ENCODE measurements at regions not wholly inside any gene's neighbourhood (a gene's known extent, or its start where the extent isn't known, plus 50 kb on each side); places are given as distances from the start of the nearest gene placed in this dataset.
"Not testable (repeated sequence)": the region's sequence is repeated elsewhere in the genome, so short reads cannot be mapped to it uniquely, and the experiment has no call there.

- no peak for ATAC-seq
- CTCF ChIA-PET, result interaction anchor here (1.1 kb wide), 1 partner anchor 117 kb away, joined by 3 read pairs; no protein-coding TSS in a partner anchor
- POLR2A ChIA-PET, result interaction anchor here (1.1 kb wide), 1 partner anchor 180 kb away, joined by 3 read pairs; no protein-coding TSS in a partner anchor
- DNase-seq, result no peak
- no peak overlapping the region for H3K4me3 Mint-ChIP-seq
- no peak overlapping the region for H3K27ac Mint-ChIP-seq
- no peaks in the 10 kb centered on the region for H3K9me3 Mint-ChIP-seq
- no peak for TF ChIP-seq CTCF (IDR thresholded peaks at IDR 0.05)
- intact Hi-C loops (cut with micrococcal nuclease), result no loop called here
- peaks cover 1% of the 10 kb centered on the region for H3K27me3 Mint-ChIP-seq
- H3K4me1 Mint-ChIP-seq (ENCODE audit: low read depth), result no peaks in the 10 kb centered on the region
- no peaks in the 10 kb centered on the region for H3K36me3 Mint-ChIP-seq (ENCODE audit: low read depth)
Measured at GRCh38 chr20:48503166-48503815, 324.5 kb downstream of the PREX1 start.

GRCh38 chr20:48502758-48503157 lies 325.0 kb downstream of the PREX1 start:
- no peak overlapping the region for H3K4me3 Mint-ChIP-seq
- H3K9me3 Mint-ChIP-seq, result no peaks in the 10 kb centered on the region
- ATAC-seq, result no peak
- H3K27ac Mint-ChIP-seq, result no peak overlapping the region
- H3K4me1 Mint-ChIP-seq (ENCODE audit: low read depth), result no peaks in the 10 kb centered on the region
- POLR2A ChIA-PET, result interaction anchor here (1.1 kb wide), 1 partner anchor 181 kb away, joined by 3 read pairs; no protein-coding TSS in a partner anchor
- intact Hi-C loops (cut with micrococcal nuclease), result no loop called here
- DNase-seq, result no peak
- TF ChIP-seq CTCF (IDR thresholded peaks at IDR 0.05), result no peak
- no peaks in the 10 kb centered on the region for H3K36me3 Mint-ChIP-seq (ENCODE audit: low read depth)
- peaks cover 1% of the 10 kb centered on the region for H3K27me3 Mint-ChIP-seq
- CTCF ChIA-PET, result no interaction called here

GRCh38 chr20:48502016-48502415 lies 325.8 kb downstream of the PREX1 start:
- ATAC-seq (no peak), DNase-seq (no peak)
- H3K4me1 Mint-ChIP-seq (ENCODE audit: low read depth), result no peaks in the 10 kb centered on the region
- intact Hi-C loops (cut with micrococcal nuclease), result no loop called here
- H3K9me3 Mint-ChIP-seq, result no peaks in the 10 kb centered on the region
- no peak for TF ChIP-seq CTCF (IDR thresholded peaks at IDR 0.05)
- POLR2A ChIA-PET, result no interaction called here
- no peaks in the 10 kb centered on the region for H3K36me3 Mint-ChIP-seq (ENCODE audit: low read depth)
- no peak overlapping the region for H3K4me3 Mint-ChIP-seq
- H3K27ac Mint-ChIP-seq, result no peak overlapping the region
- CTCF ChIA-PET, result interaction anchor here (0.8 kb wide), 1 partner anchor 118 kb away, joined by 3 read pairs; no protein-coding TSS in a partner anchor
- H3K27me3 Mint-ChIP-seq, result peaks cover 1% of the 10 kb centered on the region

- H3K9me3 Mint-ChIP-seq; POLR2A ChIA-PET; ATAC-seq; H3K36me3 Mint-ChIP-seq (ENCODE audit: low read depth); H3K27me3 Mint-ChIP-seq; H3K4me3 Mint-ChIP-seq; DNase-seq; CTCF ChIA-PET; intact Hi-C loops (cut with micrococcal nuclease); H3K4me1 Mint-ChIP-seq (ENCODE audit: low read depth); H3K27ac Mint-ChIP-seq: not testable (repeated sequence)
Measured at GRCh38 chr20:48500900-48501299, 326.9 kb downstream of the PREX1 start.

- H3K9me3 Mint-ChIP-seq; H3K27me3 Mint-ChIP-seq; H3K4me1 Mint-ChIP-seq (ENCODE audit: low read depth); DNase-seq; H3K27ac Mint-ChIP-seq; intact Hi-C loops (cut with micrococcal nuclease); ATAC-seq; H3K4me3 Mint-ChIP-seq; CTCF ChIA-PET; H3K36me3 Mint-ChIP-seq (ENCODE audit: low read depth): not testable (repeated sequence)
- POLR2A ChIA-PET, result interaction anchor here (0.7 kb wide), 1 partner anchor 96 kb away, joined by 3 read pairs; no protein-coding TSS in a partner anchor
Measured at GRCh38 chr20:48498939-48499338, 328.9 kb downstream of the PREX1 start.

DNA sequence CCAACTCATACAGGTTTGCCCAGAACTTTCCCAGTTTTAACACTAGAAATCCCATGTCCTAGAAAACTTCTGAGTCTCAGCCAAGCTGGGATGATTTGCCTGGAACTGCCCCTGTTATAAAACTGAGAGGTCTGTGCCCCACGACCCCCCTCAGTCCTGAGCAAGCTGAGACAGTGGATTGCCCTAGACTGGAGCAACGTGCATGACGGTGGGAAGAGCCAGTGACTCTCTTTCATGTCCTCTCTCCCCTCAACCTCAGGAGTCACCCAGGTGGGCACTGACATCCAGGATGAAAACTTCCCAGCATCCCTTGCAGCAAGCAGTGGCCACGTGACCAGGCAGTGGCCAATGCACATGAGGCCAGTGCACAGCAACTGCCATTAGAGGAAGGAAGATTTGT lies 329.7 kb downstream of the PREX1 start:
- DNase-seq; H3K4me1 Mint-ChIP-seq (ENCODE audit: low read depth); ATAC-seq; POLR2A ChIA-PET; H3K36me3 Mint-ChIP-seq (ENCODE audit: low read depth); H3K9me3 Mint-ChIP-seq; CTCF ChIA-PET; H3K27ac Mint-ChIP-seq; H3K27me3 Mint-ChIP-seq; H3K4me3 Mint-ChIP-seq; intact Hi-C loops (cut with micrococcal nuclease): not testable (repeated sequence)
